Panc1 (cell line): ENCODE measurements at regions not wholly inside any gene's neighbourhood (a gene's known extent, or its start where the extent isn't known, plus 50 kb on each side); places are given as distances from the start of the nearest gene placed in this dataset.

Experiments used
- ATAC-seq: fragments of 200-7000 bp; cut with Tn5 transposase; 2 replicates; pipeline ENCODE4 v1.9.1; 2020; ENCODE audit warnings: mild to moderate bottlenecking, moderate library complexity
- BruUV-seq: library from RNA; stranded (reverse); fragments of 400-500 nt; replicated peaks from 2 replicates; lab custom pipeline; 2021; lab: Mats Ljungman, UMichigan
- CTCF ChIA-PET: fragments of 300-600 bp; sonication (Branson Sonifier 250); formaldehyde crosslinking; loops from one replicate; lab custom pipeline; 2022; ENCODE audit warnings: antibody characterized with exemption; lab: Charles Lee
- POLR2A ChIA-PET: fragments of 300-600 bp; sonication (Branson Sonifier 250); formaldehyde crosslinking; loops from one replicate; lab custom pipeline; 2022; ENCODE audit warnings: antibody characterized with exemption; lab: Charles Lee
- DNase-seq: peaks from one replicate; pipeline ENCODE4 v3.0.0-alpha.2; 2010; ENCODE audit warnings: low read depth, low spot score
- H3K27ac ChIP-seq: 2 replicates; pipeline ENCODE4 v1.5.1; 2011; ENCODE audit warnings: mild to moderate bottlenecking, low read length, inconsistent platforms
- H3K27me3 ChIP-seq: fragments of 200-500 bp; sonication (Bioruptor generic); 2 replicates; pipeline ENCODE4 v1.6.0; 2014; ENCODE audit warnings: low read length, inconsistent platforms; ENCODE audit not compliant: control insufficient read depth, insufficient read depth
- H3K36me3 ChIP-seq: fragments of 200-500 bp; sonication (Bioruptor generic); 2 replicates; pipeline ENCODE4 v1.5.1; 2014; ENCODE audit warnings: inconsistent platforms, mild to moderate bottlenecking, low read length, moderate library complexity; ENCODE audit not compliant: control insufficient read depth, insufficient read depth
- H3K4me1 ChIP-seq: 2 replicates; pipeline ENCODE4 v1.5.1; 2011; ENCODE audit warnings: inconsistent platforms, mild to moderate bottlenecking, low read length, moderate library complexity; ENCODE audit not compliant: control insufficient read depth, insufficient read depth
- H3K4me3 ChIP-seq, 2 experiments: 2 replicates each; pipeline ENCODE4 v1.5.1; 2011 to 2012; ENCODE audit warnings: low read depth in 2 of 2, low read length in 2 of 2, mild to moderate bottlenecking in 2 of 2, inconsistent platforms in 1 of 2, moderate library complexity in 1 of 2
- H3K9me3 ChIP-seq: fragments of 200-500 bp; sonication (Bioruptor generic); 2 replicates; pipeline ENCODE4 v1.5.1; 2014; ENCODE audit warnings: low read depth, mild to moderate bottlenecking, inconsistent platforms, low read length, moderate library complexity; ENCODE audit not compliant: control insufficient read depth, insufficient read depth
- POLR2AphosphoS5 ChIP-seq: IDR thresholded peaks from 2 replicates; pipeline ENCODE4 v1.6.1; 2012; ENCODE audit warnings: mild to moderate bottlenecking, low read depth, low read length, moderate library complexity
- REST ChIP-seq, 2 experiments: IDR thresholded peaks; 2 replicates each; pipeline ENCODE4 v1.6.1; 2011 to 2012; ENCODE audit warnings: low read depth in 2 of 2, control low read depth in 1 of 2, low read length in 1 of 2, mild to moderate bottlenecking in 1 of 2, moderate library complexity in 1 of 2; ENCODE audit not compliant: insufficient read depth in 1 of 2
- SIN3A ChIP-seq: IDR thresholded peaks from 2 replicates; pipeline ENCODE4 v1.6.1; 2012; ENCODE audit warnings: low read depth, mild to moderate bottlenecking, low read length, moderate library complexity, borderline replicate concordance; ENCODE audit not compliant: insufficient read depth
- TCF7L2 ChIP-seq: IDR thresholded peaks from 2 replicates; pipeline ENCODE4 v1.6.1; 2011; ENCODE audit warnings: mild to moderate bottlenecking, low read depth, low read length, inconsistent platforms
- in situ Hi-C: cut with HindIII; loops from 2 replicates; pipeline ENCODE4 v1.10.0; 2016; ENCODE audit warnings: low sequenced_read_pairs, low pct_unique_long_range_greater_than_20kb
- intact Hi-C: fragments of 100-400 bp; cut with micrococcal nuclease; formaldehyde crosslinking; loops from one replicate; pipeline ENCODE4 v1.10.0; 2022; ENCODE audit not compliant: unreplicated experiment
- TF ChIP-seq, protein P1 (sequence below): fragments of 450-650 bp; IDR thresholded peaks from 2 replicates; pipeline ENCODE4 v1.5.1; 2017; ENCODE audit warnings: mild to moderate bottlenecking

GRCh38 chr18:22521026-22521707, 103.5 kb upstream of the CTAGE1 start:
- Histone ChIP-seq H3K27ac (no peak overlapping the region), H3K36me3 (no peaks in the 10 kb centered on the region), H3K4me3 (no peak overlapping the region), H3K9me3 (no peaks in the 10 kb centered on the region), H3K27me3 (no peaks in the 10 kb centered on the region), H3K4me1 (no peaks in the 10 kb centered on the region)
- no peak for DNase-seq
- POLR2A ChIA-PET, result no interaction called here
- in situ Hi-C loops, result no loop called here
- ATAC-seq, result no peak
- TF ChIP-seq REST (IDR thresholded peaks at IDR 0.05; ENCODE audit: insufficient read depth in 1 of 2, low read depth in 2 of 2, low read length in 1 of 2) (no peak), TCF7L2 (no peak), SIN3A (no peak), POLR2AphosphoS5 (no peak)
- TF ChIP-seq, protein P1, sequence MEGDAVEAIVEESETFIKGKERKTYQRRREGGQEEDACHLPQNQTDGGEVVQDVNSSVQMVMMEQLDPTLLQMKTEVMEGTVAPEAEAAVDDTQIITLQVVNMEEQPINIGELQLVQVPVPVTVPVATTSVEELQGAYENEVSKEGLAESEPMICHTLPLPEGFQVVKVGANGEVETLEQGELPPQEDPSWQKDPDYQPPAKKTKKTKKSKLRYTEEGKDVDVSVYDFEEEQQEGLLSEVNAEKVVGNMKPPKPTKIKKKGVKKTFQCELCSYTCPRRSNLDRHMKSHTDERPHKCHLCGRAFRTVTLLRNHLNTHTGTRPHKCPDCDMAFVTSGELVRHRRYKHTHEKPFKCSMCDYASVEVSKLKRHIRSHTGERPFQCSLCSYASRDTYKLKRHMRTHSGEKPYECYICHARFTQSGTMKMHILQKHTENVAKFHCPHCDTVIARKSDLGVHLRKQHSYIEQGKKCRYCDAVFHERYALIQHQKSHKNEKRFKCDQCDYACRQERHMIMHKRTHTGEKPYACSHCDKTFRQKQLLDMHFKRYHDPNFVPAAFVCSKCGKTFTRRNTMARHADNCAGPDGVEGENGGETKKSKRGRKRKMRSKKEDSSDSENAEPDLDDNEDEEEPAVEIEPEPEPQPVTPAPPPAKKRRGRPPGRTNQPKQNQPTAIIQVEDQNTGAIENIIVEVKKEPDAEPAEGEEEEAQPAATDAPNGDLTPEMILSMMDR, result no peak
- CTCF ChIA-PET, result no interaction called here
- BruUV-seq, result no TSS peak
- intact Hi-C loops, result no loop called here

GRCh38 chr18:22523481-22523880, 105.8 kb upstream of the CTAGE1 start:
- ATAC-seq (no peak), DNase-seq (no peak)
- Histone ChIP-seq H3K27ac (no peak overlapping the region), H3K36me3 (no peaks in the 10 kb centered on the region), H3K9me3 (no peaks in the 10 kb centered on the region), H3K4me3 (no peak overlapping the region), H3K27me3 (no peaks in the 10 kb centered on the region), H3K4me1 (no peaks in the 10 kb centered on the region)
- TF ChIP-seq SIN3A, result no peak
- intact Hi-C loops (no loop called here), in situ Hi-C loops (no loop called here)
- POLR2A ChIA-PET, result no interaction called here
- BruUV-seq, result no TSS peak
- CTCF ChIA-PET, result interaction anchor here (0.6 kb wide), 1 partner anchor 254 kb away, joined by 4 read pairs; no protein-coding TSS in a partner anchor

DNA sequence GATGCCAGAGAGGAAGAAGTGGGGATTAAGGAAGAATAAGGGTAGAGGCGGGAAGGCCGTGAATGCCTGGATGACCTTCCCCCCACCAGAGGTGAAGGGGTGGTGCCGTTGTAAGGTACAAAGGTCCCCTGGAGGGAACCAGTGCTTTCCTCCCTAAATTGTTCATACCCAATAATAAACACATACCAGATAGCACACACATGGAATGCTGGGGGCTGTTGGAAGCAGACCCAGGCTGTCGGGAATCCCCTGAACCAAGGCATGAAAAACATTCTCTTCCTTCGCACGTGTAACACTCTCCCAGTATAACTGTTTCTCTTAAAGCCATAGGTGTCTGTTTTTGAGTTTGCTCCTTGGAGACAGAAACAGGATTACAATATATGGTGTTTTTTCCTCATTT, 107.1 kb upstream of the CTAGE1 start:
- H3K36me3 ChIP-seq, result no peaks in the 10 kb centered on the region
- TF ChIP-seq SIN3A (no peak), TCF7L2 (no peak), POLR2AphosphoS5 (no peak), REST (IDR thresholded peaks at IDR 0.05; ENCODE audit: insufficient read depth in 1 of 2, low read depth in 2 of 2, low read length in 1 of 2) (no peak)
- TF ChIP-seq, protein P1, result no peak
- no peaks in the 10 kb centered on the region for H3K27me3 ChIP-seq
- H3K27ac ChIP-seq, result no peak overlapping the region
- ATAC-seq (no peak), DNase-seq (no peak)
- in situ Hi-C loops (no loop called here), intact Hi-C loops (no loop called here)
- no TSS peak for BruUV-seq
- POLR2A ChIA-PET, result no interaction called here
- H3K4me1 ChIP-seq, result no peaks in the 10 kb centered on the region
- H3K4me3 ChIP-seq, result no peak overlapping the region
- CTCF ChIA-PET, result no interaction called here
- no peaks in the 10 kb centered on the region for H3K9me3 ChIP-seq
